ENCODE measurements at regions not wholly inside any gene's neighbourhood (a gene's known extent, or its start where the extent isn't known, plus 50 kb on each side); places are given as distances from the start of the nearest gene placed in this dataset.

GRCh38 chr3:137282871-137283270, 325.1 kb downstream of the IL20RB start:
- TF ChIP-seq EP300 (IDR thresholded peaks at IDR 0.05) (no peak), CTCF (IDR thresholded peaks at IDR 0.05) (no peak), POLR2A (IDR thresholded peaks at IDR 0.05) (no peak)

All from gastroesophageal sphincter (tissue), 3 donors.